DND-41 (cell line): ENCODE measurements at regions not wholly inside any gene's neighbourhood (a gene's known extent, or its start where the extent isn't known, plus 50 kb on each side); places are given as distances from the start of the nearest gene placed in this dataset.

ENCODE experiments used
- EZH2 ChIP-seq: IDR thresholded peaks from 3 replicates; pipeline ENCODE4 v1.6.1; 2012; ENCODE audit warnings: borderline replicate concordance, low read depth, mild to moderate bottlenecking, moderate library complexity, low read length, inconsistent platforms; ENCODE audit not compliant: severe bottlenecking
- TF ChIP-seq, protein P1 (sequence below): IDR thresholded peaks from 2 replicates; pipeline ENCODE4 v1.5.1; 2012; ENCODE audit warnings: borderline replicate concordance, low read length, moderate library complexity, mild to moderate bottlenecking; ENCODE audit not compliant: poor library complexity, severe bottlenecking; ENCODE audit errors: extremely low read depth

DNA sequence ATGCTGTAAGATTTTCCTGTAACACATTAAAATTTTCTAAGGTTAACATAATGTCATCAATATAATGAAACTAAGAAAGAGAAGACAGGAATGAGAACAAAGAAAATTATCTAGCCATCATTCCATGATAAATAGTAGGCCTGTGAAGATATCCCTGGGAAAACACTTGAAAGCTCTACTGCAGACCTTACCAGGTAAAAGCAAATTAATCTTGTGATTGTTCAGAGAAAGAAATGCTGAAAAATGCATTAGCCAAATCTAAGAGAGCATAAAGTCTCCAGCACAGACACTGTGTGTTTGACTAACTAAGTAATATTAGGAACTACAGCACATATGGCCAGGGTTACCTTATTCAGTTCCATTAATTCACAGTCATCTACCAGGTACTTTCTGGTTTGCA, 628.3 kb upstream of the GRAMD2B start:
- TF ChIP-seq, protein P1, sequence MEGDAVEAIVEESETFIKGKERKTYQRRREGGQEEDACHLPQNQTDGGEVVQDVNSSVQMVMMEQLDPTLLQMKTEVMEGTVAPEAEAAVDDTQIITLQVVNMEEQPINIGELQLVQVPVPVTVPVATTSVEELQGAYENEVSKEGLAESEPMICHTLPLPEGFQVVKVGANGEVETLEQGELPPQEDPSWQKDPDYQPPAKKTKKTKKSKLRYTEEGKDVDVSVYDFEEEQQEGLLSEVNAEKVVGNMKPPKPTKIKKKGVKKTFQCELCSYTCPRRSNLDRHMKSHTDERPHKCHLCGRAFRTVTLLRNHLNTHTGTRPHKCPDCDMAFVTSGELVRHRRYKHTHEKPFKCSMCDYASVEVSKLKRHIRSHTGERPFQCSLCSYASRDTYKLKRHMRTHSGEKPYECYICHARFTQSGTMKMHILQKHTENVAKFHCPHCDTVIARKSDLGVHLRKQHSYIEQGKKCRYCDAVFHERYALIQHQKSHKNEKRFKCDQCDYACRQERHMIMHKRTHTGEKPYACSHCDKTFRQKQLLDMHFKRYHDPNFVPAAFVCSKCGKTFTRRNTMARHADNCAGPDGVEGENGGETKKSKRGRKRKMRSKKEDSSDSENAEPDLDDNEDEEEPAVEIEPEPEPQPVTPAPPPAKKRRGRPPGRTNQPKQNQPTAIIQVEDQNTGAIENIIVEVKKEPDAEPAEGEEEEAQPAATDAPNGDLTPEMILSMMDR, result no peak
- no peak for TF ChIP-seq EZH2
